H1 (cell line): ENCODE measurements at regions not wholly inside any gene's neighbourhood (a gene's known extent, or its start where the extent isn't known, plus 50 kb on each side); places are given as distances from the start of the nearest gene placed in this dataset.

ENCODE experiments used
- CEBPB ChIP-seq: IDR thresholded peaks from 2 replicates; pipeline ENCODE4 v1.6.1; 2012; ENCODE audit warnings: low read depth, low read length
- CTCF ChIP-seq, 3 experiments: IDR thresholded peaks; 1 replicate in 2 of 3; 2 replicates in 1 of 3; pipeline versions ENCODE4 v1.5.1 to v1.6.1; 2011; ENCODE audit warnings: low read length in 3 of 3, mild to moderate bottlenecking in 3 of 3, inconsistent platforms in 2 of 3, low read depth in 1 of 3, moderate library complexity in 1 of 3; ENCODE audit not compliant: insufficient read depth in 1 of 3; ENCODE audit errors: control extremely low read depth in 1 of 3
- EZH2 ChIP-seq: fragments of 200-600 bp; sonication (generic); IDR thresholded peaks from 2 replicates; pipeline ENCODE4 v1.7.1; 2012; ENCODE audit warnings: low read depth, mild to moderate bottlenecking, moderate library complexity, low read length, inconsistent platforms; ENCODE audit not compliant: severe bottlenecking
- SUZ12 ChIP-seq: fragments of 200-600 bp; sonication (generic); IDR thresholded peaks from 2 replicates; pipeline ENCODE4 v1.6.1; 2012; ENCODE audit warnings: mild to moderate bottlenecking, inconsistent platforms, low read length, moderate library complexity, mixed read lengths
- TCF12 ChIP-seq: IDR thresholded peaks from 2 replicates; pipeline ENCODE4 v1.6.1; 2011; ENCODE audit warnings: low read depth, mild to moderate bottlenecking, low read length
- ZNF274 ChIP-seq: IDR thresholded peaks from 2 replicates; pipeline ENCODE4 v1.7.0; 2012; ENCODE audit warnings: low read length, borderline replicate concordance; ENCODE audit errors: extremely low read depth

- TF ChIP-seq EZH2 (no peak), TCF12 (no peak), CEBPB (no peak), SUZ12 (no peak), CTCF (IDR thresholded peaks at IDR 0.05; ENCODE audit: control extremely low read depth in 1 of 3, insufficient read depth in 1 of 3, low read depth in 1 of 3, low read length in 3 of 3) (no peak), ZNF274 (no peak)
Measured at GRCh38 chr9:75653335-75653734, 237.1 kb upstream of the PCSK5 start.
